HG03469 (cell line): ENCODE measurements at regions not wholly inside any gene's neighbourhood (a gene's known extent, or its start where the extent isn't known, plus 50 kb on each side); places are given as distances from the start of the nearest gene placed in this dataset.
"Not testable (repeated sequence)": the region's sequence is repeated elsewhere in the genome, so short reads cannot be mapped to it uniquely, and the experiment has no call there.

Experiments used
- ATAC-seq: cut with Tn5 transposase; IDR thresholded peaks from one replicate; pipeline ENCODE4 v1.9.1; 2021; ENCODE audit warnings: mild to moderate bottlenecking, moderate library complexity, moderate number of reproducible peaks; ENCODE audit not compliant: unreplicated experiment

DNA sequence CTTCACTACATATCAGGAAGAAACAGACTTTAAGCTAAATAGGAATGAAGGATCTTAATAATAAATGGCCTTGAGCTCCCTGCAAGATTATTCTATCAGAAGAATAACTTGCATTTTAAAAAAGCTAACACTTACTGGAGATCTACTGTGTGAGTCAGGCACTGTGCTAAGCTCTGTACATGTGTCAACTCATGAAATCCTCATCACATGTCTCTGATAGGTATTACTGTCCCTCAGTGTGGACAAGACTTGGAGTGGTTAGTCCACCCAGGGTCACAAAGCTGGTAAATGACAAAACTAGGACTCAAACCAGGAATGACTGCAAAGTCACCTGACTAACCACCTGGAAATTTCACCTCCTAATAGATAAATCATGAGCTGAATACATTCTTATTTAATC lies 57.1 kb upstream of the KCTD7 start:
- ATAC-seq = no peak

DNA sequence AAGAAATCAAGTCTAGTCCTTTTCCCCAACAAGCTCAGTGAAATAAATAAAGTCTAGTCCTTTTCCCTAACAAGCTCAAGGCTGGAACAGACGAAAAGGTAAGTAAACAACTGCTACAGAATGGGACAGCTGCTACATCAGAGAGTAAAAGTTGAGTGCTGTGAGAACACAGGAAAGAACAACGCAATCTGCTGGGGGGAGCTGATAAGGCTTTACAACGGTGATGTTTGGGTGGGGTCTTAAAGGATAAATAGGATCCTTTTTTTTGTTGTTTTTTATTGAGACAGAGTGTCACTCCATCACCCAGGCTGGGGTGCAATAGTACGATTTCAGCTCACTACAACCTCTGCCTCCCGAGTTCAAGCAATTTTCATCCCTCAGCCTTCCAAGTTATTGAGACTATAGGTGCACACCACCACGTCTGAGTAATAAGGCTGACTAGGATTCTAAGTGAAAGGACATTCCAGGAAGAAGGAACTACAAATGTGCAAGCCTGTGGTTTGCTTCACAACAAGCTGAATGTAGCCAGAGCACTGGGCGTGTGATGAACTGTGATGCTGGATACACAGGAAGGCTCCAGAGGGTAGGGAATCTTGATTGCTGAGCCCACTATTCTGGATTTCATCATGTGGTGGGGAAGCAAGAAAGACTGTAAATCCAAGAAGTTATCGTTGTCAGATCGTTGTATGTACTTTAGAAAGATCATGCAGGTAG lies 54.7 kb upstream of the KCTD7 start:
- not testable (repeated sequence) for ATAC-seq

DNA sequence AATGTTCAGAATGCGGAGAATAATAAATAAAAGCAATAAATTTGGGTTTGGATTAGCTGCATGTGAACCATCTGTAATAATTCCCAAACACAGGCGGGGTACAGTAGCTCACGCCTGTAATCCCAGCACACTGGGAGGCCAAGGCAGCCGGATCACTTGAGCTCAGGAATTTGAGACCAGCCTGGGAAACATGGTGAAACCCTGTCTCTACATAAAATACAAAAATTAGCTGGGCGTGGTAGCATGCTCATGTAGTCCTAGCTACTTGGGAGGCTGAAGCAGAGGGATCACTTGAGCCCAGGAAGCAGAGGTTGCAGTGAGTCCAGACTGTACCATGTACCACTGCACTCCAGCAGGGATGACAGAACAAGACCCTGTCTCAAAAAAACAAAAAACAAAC lies 53.9 kb upstream of the KCTD7 start:
- not testable (repeated sequence) for ATAC-seq

DNA sequence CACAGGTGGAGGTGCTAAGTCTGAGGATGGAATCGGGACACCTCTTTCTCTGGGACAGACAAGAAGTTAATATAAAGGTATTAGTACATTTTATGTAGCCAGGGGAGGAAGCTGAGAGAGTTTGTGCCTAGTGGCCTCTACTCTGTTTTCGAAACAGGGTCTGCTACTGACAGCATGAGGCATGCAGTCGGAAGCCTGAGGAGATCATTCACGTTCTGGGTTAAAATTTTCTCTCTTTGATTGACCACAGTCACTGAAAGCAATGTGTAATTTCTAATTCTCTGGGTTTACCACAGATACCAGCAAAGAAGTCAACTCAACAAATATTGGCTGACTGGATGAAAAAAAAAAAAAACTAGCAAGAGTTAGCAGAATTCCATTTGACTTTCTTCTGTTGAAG lies 53.3 kb upstream of the KCTD7 start:
- ATAC-seq = no peak

DNA sequence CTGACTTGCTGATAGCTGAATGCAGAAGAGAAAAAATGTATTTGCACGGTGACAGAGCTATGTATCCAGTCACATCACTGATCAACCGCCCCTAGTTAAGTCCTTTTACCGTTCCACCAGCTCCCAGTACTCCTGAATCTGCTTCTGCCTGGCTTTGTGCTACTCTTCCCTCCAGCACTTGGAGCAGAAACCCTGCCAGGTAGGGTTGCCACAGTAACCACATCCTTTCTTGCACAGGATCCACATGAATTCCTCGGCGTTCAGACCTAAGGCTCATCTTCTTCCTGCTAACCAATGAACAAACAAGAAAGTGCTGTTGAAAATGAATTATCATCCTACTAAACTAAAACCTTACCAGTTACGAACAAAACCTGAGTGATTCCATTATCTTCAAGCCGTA lies 52.0 kb upstream of the KCTD7 start:
- no peak for ATAC-seq
